ENCODE measurements at regions not wholly inside any gene's neighbourhood (a gene's known extent, or its start where the extent isn't known, plus 50 kb on each side); places are given as distances from the start of the nearest gene placed in this dataset.

GRCh38 chr2:187271825-187272224, 176.2 kb downstream of the CALCRL start:
- POLR2A ChIA-PET, result no interaction called here

GRCh38 chr2:187266645-187267044, 181.4 kb downstream of the CALCRL start:
- H3K4me1 ChIP-seq (ENCODE audit: control insufficient read depth, insufficient read depth, low read length), result no peaks in the 10 kb centered on the region
- H3K27ac ChIP-seq (ENCODE audit: extremely low read depth, low read depth, low read length), result no peak overlapping the region
- TF ChIP-seq ZNF423 (tag by site-specific recombination; IDR thresholded peaks at IDR 0.05) (no peak), GFI1B (tag by site-specific recombination; IDR thresholded peaks at IDR 0.05) (no peak), ZNF112 (tag by site-specific recombination; IDR thresholded peaks at IDR 0.05) (no peak)
- no peaks in the 10 kb centered on the region for H3K36me3 ChIP-seq (ENCODE audit: control insufficient read depth in 2 of 2, insufficient read depth in 1 of 2, low read length in 2 of 2)
- H3K4me3 ChIP-seq (ENCODE audit: low read depth, low read length), result no peak overlapping the region
- ChIA-PET CTCF (no interaction called here), POLR2A (no interaction called here)
- no peaks in the 10 kb centered on the region for H3K9me3 ChIP-seq (ENCODE audit: control insufficient read depth, insufficient read depth, low read depth, low read length)

More at GRCh38 chr2:187271825-187272224, 176.2 kb downstream of the CALCRL start:
- no peak overlapping the region for H3K4me3 ChIP-seq (ENCODE audit: low read depth, low read length)
- TF ChIP-seq ZFHX2 (tag by site-specific recombination; conservative IDR thresholded peaks at IDR 0.05) (no peak), ZBTB49 (tag by site-specific recombination; IDR thresholded peaks at IDR 0.05; ENCODE audit: low read depth) (no peak), GLIS1 (tag by site-specific recombination; IDR thresholded peaks at IDR 0.05) (no peak), YY1 (tag by site-specific recombination; IDR thresholded peaks at IDR 0.05) (no peak), ZNF292 (tag by site-specific recombination; IDR thresholded peaks at IDR 0.05; ENCODE audit: borderline replicate concordance, low read depth) (no peak), ZNF791 (tag by site-specific recombination; IDR thresholded peaks at IDR 0.05) (no peak), MEIS1 (CRISPR knock-in tag; IDR thresholded peaks at IDR 0.05; ENCODE audit: borderline replicate concordance) (no peak), ZNF677 (tag by site-specific recombination; IDR thresholded peaks at IDR 0.05) (no peak), GLI4 (tag by site-specific recombination; IDR thresholded peaks at IDR 0.05) (no peak), ZNF324 (tag by site-specific recombination; IDR thresholded peaks at IDR 0.05) (no peak), ZNF394 (tag by site-specific recombination; IDR thresholded peaks at IDR 0.05; ENCODE audit: borderline replicate concordance) (no peak), SCRT2 (tag by site-specific recombination; IDR thresholded peaks at IDR 0.05) (no peak), ZNF18 (tag by site-specific recombination; IDR thresholded peaks at IDR 0.05) (no peak), ZNF391 (tag by site-specific recombination; IDR thresholded peaks at IDR 0.05; ENCODE audit: borderline replicate concordance, low read depth) (no peak), SP3 (tag by site-specific recombination; IDR thresholded peaks at IDR 0.05) (no peak)
- no peaks in the 10 kb centered on the region for H3K36me3 ChIP-seq (ENCODE audit: control insufficient read depth in 2 of 2, insufficient read depth in 1 of 2, low read length in 2 of 2)
- CTCF ChIA-PET, result no interaction called here
- no peaks in the 10 kb centered on the region for H3K9me3 ChIP-seq (ENCODE audit: control insufficient read depth, insufficient read depth, low read depth, low read length)
- H3K4me1 ChIP-seq (ENCODE audit: control insufficient read depth, insufficient read depth, low read length), result no peaks in the 10 kb centered on the region
- H3K27ac ChIP-seq (ENCODE audit: extremely low read depth, low read depth, low read length), result no peak overlapping the region

GRCh38 chr2:187266147-187266546, 181.9 kb downstream of the CALCRL start:
- CTCF ChIA-PET, result no interaction called here
- H3K4me3 ChIP-seq (ENCODE audit: low read depth, low read length), result no peak overlapping the region
- H3K36me3 ChIP-seq (ENCODE audit: control insufficient read depth in 2 of 2, insufficient read depth in 1 of 2, low read length in 2 of 2), result no peaks in the 10 kb centered on the region
- POLR2A ChIA-PET, result no interaction called here
- H3K27ac ChIP-seq (ENCODE audit: extremely low read depth, low read depth, low read length), result no peak overlapping the region
- H3K9me3 ChIP-seq (ENCODE audit: control insufficient read depth, insufficient read depth, low read depth, low read length), result no peaks in the 10 kb centered on the region
- H3K4me1 ChIP-seq (ENCODE audit: control insufficient read depth, insufficient read depth, low read length), result no peaks in the 10 kb centered on the region
- TF ChIP-seq ZNF202 (tag by site-specific recombination; IDR thresholded peaks at IDR 0.05; ENCODE audit: borderline replicate concordance), result no peak
- no peak for TF ChIP-seq BCL11B (tag by site-specific recombination; IDR thresholded peaks at IDR 0.05; ENCODE audit: low read depth)
- TF ChIP-seq ZNF549 (tag by site-specific recombination; IDR thresholded peaks at IDR 0.05), result no peak

All from HEK293 (cell line).